T-helper 1 cell (primary cell): ENCODE measurements at regions not wholly inside any gene's neighbourhood (a gene's known extent, or its start where the extent isn't known, plus 50 kb on each side); places are given as distances from the start of the nearest gene placed in this dataset.

ENCODE experiments used
- DNase-seq, 5 donors: peaks; one replicate each; pipeline ENCODE4 v3.0.0-alpha.2; 2012 to 2020

- DNase-seq: no peak
Measured at GRCh38 chr5:88540471-88541115, 271.9 kb upstream of the TMEM161B start.

- DNase-seq: no peak
Measured at GRCh38 chr5:88539693-88540365, 271.2 kb upstream of the TMEM161B start.

DNA sequence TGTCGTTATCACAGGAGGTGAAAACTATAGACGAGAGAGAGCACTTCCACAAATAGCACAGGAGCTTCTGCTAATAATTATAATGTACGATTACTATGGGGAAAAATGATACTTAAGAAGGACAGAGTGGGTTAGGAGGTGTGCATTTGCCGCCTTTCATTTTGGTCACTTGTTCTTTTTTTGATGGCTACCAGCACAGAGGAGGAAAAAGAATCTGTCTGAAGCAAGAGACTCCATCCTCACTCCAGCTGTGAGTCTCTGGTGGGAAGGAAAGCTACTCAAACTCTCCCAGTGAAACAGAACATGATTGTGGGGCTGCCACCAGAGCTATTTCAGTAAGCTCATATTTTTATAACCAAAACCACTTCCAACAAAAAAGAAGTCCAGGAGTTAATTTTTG, 270.4 kb upstream of the TMEM161B start:
- DNase-seq: no peak

- no peak for DNase-seq
Measured at GRCh38 chr5:88536146-88536545, 267.5 kb upstream of the TMEM161B start.

GRCh38 chr5:88524941-88525340, 256.3 kb upstream of the TMEM161B start:
- DNase-seq: no peak

- no peak for DNase-seq
Measured at GRCh38 chr5:88519066-88519465, 250.4 kb upstream of the TMEM161B start.

GRCh38 chr5:88518131-88519016, 249.7 kb upstream of the TMEM161B start:
- DNase-seq: no peak

- no peak for DNase-seq
Measured at GRCh38 chr5:88515881-88516819, 247.5 kb upstream of the TMEM161B start.

DNA sequence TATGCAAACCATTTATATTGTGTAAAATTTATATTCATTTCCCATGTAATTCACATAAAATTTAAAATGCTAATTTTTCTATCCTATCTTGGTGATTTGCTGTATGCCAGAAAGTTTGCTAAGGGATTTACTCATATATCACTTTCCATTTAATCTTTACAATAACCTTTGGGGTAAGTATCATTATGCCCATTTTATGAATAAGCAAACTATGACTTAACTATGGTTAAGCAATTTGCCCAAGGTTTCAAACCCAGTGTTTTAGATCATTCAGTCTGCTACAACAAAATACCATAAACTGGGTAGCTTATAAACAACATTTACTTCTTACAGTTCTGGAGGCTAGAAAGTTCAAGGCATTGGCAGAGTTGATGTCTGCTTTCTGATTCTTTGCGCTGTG, 246.4 kb upstream of the TMEM161B start:
- no peak for DNase-seq

GRCh38 chr5:88509403-88509802, 240.8 kb upstream of the TMEM161B start:
- DNase-seq: no peak

DNA sequence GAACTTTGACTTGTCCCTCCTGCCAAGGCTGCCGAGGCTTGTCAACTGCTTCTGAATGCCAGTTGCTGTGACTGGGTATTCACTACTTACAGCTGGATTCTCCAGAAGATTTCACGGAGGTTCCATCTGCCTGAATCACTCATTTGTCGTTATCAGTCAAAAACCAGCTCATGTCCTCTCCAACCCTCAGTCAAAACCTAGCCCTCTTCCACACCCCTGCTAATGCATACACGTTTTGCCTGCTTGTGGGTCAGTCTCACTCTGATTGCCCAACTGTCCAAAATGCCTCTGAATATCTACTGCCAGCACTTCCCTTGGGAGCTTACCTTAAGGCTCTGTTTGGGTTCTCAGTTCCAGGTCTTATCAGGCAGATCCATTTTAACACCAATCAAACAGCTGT, 238.6 kb upstream of the TMEM161B start:
- no peak for DNase-seq

DNA sequence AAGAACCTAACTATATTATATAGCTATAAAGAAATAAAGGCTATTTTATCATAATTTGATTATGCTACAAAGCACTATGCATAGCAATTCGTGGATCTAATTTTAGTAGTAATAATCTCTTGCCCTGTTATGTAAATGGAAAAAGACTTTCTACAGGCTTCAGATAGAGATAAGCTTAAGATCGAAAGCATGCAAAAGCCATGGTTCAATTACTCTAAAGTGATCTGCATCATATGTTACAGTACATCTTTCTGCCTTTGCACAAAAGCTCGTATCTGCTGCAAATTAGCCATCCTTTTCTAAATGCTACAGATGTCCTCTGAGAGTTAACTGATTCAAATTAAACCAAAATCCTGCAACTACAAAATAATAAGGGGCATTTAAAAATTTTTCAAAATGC, 234.8 kb upstream of the TMEM161B start:
- no peak for DNase-seq

DNA sequence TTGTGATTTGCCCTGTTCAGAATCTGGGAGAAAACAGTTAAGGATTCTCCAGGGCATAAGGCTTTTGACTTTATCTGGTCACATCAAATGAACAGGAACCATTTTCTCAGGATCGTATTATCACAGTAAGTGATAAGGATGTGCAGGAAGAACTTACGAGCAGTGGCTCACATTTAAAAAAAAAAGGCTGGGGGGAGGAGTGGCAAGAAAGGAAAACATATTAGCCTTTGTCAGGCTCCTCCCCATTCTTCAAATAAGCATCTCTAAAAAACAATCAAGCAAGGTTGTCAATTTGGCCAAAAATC, 234.3 kb upstream of the TMEM161B start:
- peak in 1 of 5 donors; percentile 5 for DNase-seq

GRCh38 chr5:88502179-88503040, 233.8 kb upstream of the TMEM161B start:
- DNase-seq: peak in 1 of 5 donors; percentile 55

DNA sequence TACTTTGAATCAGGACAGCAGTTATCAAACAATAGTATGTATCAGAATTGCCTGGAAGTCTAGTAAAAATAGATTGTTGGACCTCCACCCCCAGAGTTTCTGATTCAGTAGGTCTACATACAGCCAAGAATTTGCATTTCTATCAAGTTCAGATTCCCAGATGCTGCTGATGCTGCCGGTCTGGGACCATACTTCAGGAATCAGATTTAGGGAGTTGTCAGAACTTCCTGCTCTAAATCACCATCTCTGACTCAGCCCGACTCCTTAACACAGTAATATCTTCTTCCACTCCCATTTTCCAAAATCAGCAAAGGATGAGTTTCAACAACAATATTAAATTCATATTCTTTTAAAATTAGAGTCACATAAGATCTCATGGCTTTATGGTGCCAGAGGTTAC, 227.2 kb upstream of the TMEM161B start:
- DNase-seq: no peak

- no peak for DNase-seq
Measured at GRCh38 chr5:88490874-88491273, 222.2 kb upstream of the TMEM161B start.

DNA sequence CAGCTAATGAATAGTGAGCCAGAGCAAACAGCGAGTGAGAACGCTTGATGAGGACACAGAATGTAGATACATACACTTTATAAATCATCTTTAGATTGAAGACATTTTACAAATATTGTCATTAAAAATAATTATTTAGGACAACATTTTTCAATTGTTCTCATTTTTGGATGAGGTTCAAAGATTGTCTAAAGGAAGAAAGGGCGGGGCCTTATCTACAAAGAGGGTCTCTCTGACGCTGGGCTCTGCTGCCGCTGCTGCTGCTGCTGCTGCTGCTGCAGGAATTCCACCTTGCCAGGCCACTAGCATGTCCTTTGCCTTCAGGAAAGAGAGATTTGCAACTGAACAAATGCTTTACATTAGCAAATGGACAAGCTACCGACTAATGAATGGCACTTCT, 220.7 kb upstream of the TMEM161B start:
- DNase-seq: no peak

DNA sequence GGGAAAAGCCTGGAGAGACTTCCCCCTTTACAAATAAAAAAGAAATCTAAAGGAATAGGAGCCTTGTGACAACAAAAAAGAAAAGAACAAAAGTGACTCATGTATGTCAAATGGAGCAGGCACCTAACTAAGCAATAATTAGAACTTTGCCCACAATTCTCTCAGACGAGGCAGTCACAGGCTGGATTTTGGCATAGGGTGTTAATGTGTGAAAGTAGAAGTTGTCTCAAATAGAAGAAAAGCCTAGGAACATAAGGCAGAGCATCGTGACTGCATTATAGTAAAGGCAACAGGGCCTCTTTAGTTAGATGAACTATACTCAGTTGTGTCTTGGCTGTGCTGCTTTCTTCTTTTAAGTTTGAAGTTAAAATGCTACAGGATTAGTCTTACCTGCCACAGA, 219.9 kb upstream of the TMEM161B start:
- no peak for DNase-seq

GRCh38 chr5:88488130-88488529, 219.5 kb upstream of the TMEM161B start:
- DNase-seq: no peak

DNA sequence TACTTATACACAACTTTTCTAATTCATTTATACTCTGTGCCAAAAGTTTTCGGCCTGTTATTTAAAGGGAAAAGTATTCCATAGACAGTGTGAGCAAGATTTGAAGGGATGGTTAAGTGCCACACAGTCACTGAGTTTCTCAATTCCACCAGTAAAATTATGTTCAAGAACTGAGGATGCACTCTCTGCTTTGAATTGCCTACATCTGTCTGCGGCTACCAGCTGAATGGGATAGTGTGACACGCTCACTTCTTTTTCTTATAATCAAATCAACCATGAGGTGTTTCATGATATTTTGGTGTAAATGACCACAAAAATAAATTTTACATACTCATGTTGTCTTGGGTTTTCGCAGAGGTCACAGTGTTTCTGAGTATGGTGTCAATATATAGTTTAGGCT, 218.4 kb upstream of the TMEM161B start:
- DNase-seq: no peak

DNA sequence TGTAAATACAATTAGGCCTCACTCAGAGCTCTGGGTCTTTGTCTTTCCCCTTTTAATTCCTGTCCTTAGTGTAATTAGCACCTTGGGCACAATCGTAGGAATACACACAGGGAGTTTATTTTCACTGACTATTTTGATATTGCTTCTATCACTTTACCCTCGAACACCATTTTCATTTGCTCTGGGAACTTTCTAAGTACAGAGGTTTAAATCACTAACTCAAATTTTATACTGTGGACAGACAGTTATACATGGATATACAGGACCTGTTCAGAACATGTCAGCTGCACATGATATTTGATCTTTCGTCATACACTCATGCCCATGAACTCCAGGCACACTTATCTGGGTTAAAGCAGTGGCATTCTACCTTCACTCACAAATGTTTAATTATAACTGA, 217.8 kb upstream of the TMEM161B start:
- DNase-seq: no peak

- DNase-seq: no peak
Measured at GRCh38 chr5:88485531-88485930, 216.9 kb upstream of the TMEM161B start.
